GM12878 (cell line): ENCODE measurements at regions not wholly inside any gene's neighbourhood (a gene's known extent, or its start where the extent isn't known, plus 50 kb on each side); places are given as distances from the start of the nearest gene placed in this dataset.

ENCODE experiments used
- BHLHE40 ChIP-seq, 2 experiments: fragments of 450-650 bp in 1 of 2; IDR thresholded peaks; 2 replicates each; pipeline ENCODE4 v1.6.1; 2011 to 2017; ENCODE audit warnings: low read depth in 2 of 2, borderline replicate concordance in 1 of 2, improper control_type of control experiment in 1 of 2, low read length in 1 of 2, mild to moderate bottlenecking in 1 of 2
- DPF2 ChIP-seq: fragments of 450-650 bp; IDR thresholded peaks from 2 replicates; pipeline ENCODE4 v1.6.1; 2017; ENCODE audit warnings: mild to moderate bottlenecking
- EED ChIP-seq: sonication (generic); IDR thresholded peaks from 2 replicates; pipeline ENCODE4 v1.6.1; 2016; ENCODE audit warnings: antibody characterized with exemption, low read depth
- EP300 ChIP-seq, 2 experiments: fragments of 150-350 bp in 1 of 2; IDR thresholded peaks; 2 replicates each; pipeline ENCODE4 v1.6.1; 2011 to 2012; ENCODE audit warnings: low read depth in 2 of 2, low read length in 2 of 2, borderline replicate concordance in 1 of 2, improper control_type of control experiment in 1 of 2, inconsistent platforms in 1 of 2; ENCODE audit not compliant: control insufficient read depth in 1 of 2
- GATAD2B ChIP-seq: fragments of 450-650 bp; conservative IDR thresholded peaks from 2 replicates; pipeline ENCODE4 v1.6.1; 2017; ENCODE audit warnings: low read depth, mild to moderate bottlenecking, moderate library complexity
- IKZF1 ChIP-seq: fragments of 450-650 bp; conservative IDR thresholded peaks from 2 replicates; pipeline ENCODE4 v1.6.1; 2017; ENCODE audit warnings: antibody characterized with exemption, mild to moderate bottlenecking
- MEF2A ChIP-seq: IDR thresholded peaks from 2 replicates; pipeline ENCODE4 v1.6.1; 2011; ENCODE audit warnings: low read depth, mild to moderate bottlenecking, low read length, moderate library complexity; ENCODE audit not compliant: insufficient read depth
- NFIC ChIP-seq: IDR thresholded peaks from 2 replicates; pipeline ENCODE4 v1.6.1; 2012; ENCODE audit warnings: low read depth, mild to moderate bottlenecking, inconsistent platforms, low read length, moderate library complexity
- PBX3 ChIP-seq: IDR thresholded peaks from 2 replicates; pipeline ENCODE4 v1.6.1; 2011; ENCODE audit warnings: mild to moderate bottlenecking, low read depth, low read length, moderate library complexity; ENCODE audit not compliant: insufficient replicate concordance
- POU2F2 ChIP-seq: IDR thresholded peaks from 3 replicates; pipeline ENCODE4 v1.6.1; 2011; ENCODE audit warnings: low read depth, mild to moderate bottlenecking, low read length, borderline replicate concordance
- RELA ChIP-seq: fragments of 450-650 bp; IDR thresholded peaks from 2 replicates; pipeline ENCODE4 v1.8.0; 2014; ENCODE audit warnings: borderline replicate concordance; ENCODE audit not compliant: partially characterized antibody
- RUNX3 ChIP-seq: IDR thresholded peaks from 2 replicates; pipeline ENCODE4 v1.6.1; 2012; ENCODE audit warnings: low read length, inconsistent platforms
- SPI1 ChIP-seq: IDR thresholded peaks from 2 replicates; pipeline ENCODE4 v1.6.1; 2011; ENCODE audit warnings: low read depth, mild to moderate bottlenecking, low read length, moderate library complexity, borderline replicate concordance; ENCODE audit not compliant: insufficient read depth
- SUPT20H ChIP-seq: IDR thresholded peaks from 2 replicates; pipeline ENCODE4 v1.6.1; 2011; ENCODE audit warnings: low read depth, mild to moderate bottlenecking, low read length, moderate library complexity, borderline replicate concordance; ENCODE audit not compliant: control insufficient read depth
- TARDBP ChIP-seq: IDR thresholded peaks from 2 replicates; pipeline ENCODE4 v1.6.1; 2016; ENCODE audit warnings: borderline replicate concordance
- ZNF384 ChIP-seq: IDR thresholded peaks from 2 replicates; pipeline ENCODE4 v1.6.1; 2012; ENCODE audit warnings: low read depth, mild to moderate bottlenecking, low read length, improper control_type of control experiment, borderline replicate concordance
- TF ChIP-seq, protein P1 (sequence below): fragments of 450-650 bp; IDR thresholded peaks from 2 replicates; pipeline ENCODE4 v1.6.1; 2017; ENCODE audit warnings: borderline replicate concordance
- TF ChIP-seq, protein P2 (sequence below): IDR thresholded peaks from 2 replicates; pipeline ENCODE4 v1.6.1; 2011; ENCODE audit warnings: low read depth, low read length, improper control_type of control experiment, borderline replicate concordance
- TF ChIP-seq, protein P3 (sequence below): fragments of 450-650 bp; IDR thresholded peaks from 2 replicates; pipeline ENCODE4 v1.6.1; 2017; ENCODE audit warnings: mild to moderate bottlenecking, moderate library complexity

- TF ChIP-seq SPI1 (peak; percentile 86), PBX3 (peak; percentile 36), RELA (no peak), TARDBP (no peak), NFIC (0 out of 2 replicates have a peak, but pooled peaks have one; percentile 29), SUPT20H (no peak), EP300 (IDR thresholded peaks at IDR 0.05; ENCODE audit: borderline replicate concordance in 1 of 2, control insufficient read depth in 1 of 2, low read depth in 2 of 2, low read length in 2 of 2) (0 out of 4 replicates have a peak, but pooled peaks of 1 of the 2 experiments have one; percentile 10), ZNF384 (no peak), POU2F2 (no peak), GATAD2B (peak; percentile 40; the same call in 1 of the 2 replicates), EED (peak; percentile 94), MEF2A (no peak), IKZF1 (peak; percentile 91), RUNX3 (peak; percentile 75), DPF2 (peak; percentile 81), BHLHE40 (IDR thresholded peaks at IDR 0.05; ENCODE audit: borderline replicate concordance in 1 of 2, low read depth in 2 of 2, low read length in 1 of 2) (peak in 1 of 2 experiments; percentile 73; a peak in 2 of 4 replicates)
- TF ChIP-seq, protein P1, sequence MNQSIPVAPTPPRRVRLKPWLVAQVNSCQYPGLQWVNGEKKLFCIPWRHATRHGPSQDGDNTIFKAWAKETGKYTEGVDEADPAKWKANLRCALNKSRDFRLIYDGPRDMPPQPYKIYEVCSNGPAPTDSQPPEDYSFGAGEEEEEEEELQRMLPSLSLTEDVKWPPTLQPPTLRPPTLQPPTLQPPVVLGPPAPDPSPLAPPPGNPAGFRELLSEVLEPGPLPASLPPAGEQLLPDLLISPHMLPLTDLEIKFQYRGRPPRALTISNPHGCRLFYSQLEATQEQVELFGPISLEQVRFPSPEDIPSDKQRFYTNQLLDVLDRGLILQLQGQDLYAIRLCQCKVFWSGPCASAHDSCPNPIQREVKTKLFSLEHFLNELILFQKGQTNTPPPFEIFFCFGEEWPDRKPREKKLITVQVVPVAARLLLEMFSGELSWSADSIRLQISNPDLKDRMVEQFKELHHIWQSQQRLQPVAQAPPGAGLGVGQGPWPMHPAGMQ, result no peak
- TF ChIP-seq, protein P2, sequence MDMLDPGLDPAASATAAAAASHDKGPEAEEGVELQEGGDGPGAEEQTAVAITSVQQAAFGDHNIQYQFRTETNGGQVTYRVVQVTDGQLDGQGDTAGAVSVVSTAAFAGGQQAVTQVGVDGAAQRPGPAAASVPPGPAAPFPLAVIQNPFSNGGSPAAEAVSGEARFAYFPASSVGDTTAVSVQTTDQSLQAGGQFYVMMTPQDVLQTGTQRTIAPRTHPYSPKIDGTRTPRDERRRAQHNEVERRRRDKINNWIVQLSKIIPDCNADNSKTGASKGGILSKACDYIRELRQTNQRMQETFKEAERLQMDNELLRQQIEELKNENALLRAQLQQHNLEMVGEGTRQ, result no peak
- TF ChIP-seq, protein P3, sequence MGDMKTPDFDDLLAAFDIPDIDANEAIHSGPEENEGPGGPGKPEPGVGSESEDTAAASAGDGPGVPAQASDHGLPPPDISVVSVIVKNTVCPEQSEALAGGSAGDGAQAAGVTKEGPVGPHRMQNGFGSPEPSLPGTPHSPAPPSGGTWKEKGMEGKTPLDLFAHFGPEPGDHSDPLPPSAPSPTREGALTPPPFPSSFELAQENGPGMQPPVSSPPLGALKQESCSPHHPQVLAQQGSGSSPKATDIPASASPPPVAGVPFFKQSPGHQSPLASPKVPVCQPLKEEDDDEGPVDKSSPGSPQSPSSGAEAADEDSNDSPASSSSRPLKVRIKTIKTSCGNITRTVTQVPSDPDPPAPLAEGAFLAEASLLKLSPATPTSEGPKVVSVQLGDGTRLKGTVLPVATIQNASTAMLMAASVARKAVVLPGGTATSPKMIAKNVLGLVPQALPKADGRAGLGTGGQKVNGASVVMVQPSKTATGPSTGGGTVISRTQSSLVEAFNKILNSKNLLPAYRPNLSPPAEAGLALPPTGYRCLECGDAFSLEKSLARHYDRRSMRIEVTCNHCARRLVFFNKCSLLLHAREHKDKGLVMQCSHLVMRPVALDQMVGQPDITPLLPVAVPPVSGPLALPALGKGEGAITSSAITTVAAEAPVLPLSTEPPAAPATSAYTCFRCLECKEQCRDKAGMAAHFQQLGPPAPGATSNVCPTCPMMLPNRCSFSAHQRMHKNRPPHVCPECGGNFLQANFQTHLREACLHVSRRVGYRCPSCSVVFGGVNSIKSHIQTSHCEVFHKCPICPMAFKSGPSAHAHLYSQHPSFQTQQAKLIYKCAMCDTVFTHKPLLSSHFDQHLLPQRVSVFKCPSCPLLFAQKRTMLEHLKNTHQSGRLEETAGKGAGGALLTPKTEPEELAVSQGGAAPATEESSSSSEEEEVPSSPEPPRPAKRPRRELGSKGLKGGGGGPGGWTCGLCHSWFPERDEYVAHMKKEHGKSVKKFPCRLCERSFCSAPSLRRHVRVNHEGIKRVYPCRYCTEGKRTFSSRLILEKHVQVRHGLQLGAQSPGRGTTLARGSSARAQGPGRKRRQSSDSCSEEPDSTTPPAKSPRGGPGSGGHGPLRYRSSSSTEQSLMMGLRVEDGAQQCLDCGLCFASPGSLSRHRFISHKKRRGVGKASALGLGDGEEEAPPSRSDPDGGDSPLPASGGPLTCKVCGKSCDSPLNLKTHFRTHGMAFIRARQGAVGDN, result no peak
- TF ChIP-seq, all 136 proteins: peak for 19
These were observed 98.4 kb downstream of the ZNF280B start (continued) for GRCh38 chr22:22410121-22410520.
